HEK293 (cell line): ENCODE measurements at regions not wholly inside any gene's neighbourhood (a gene's known extent, or its start where the extent isn't known, plus 50 kb on each side); places are given as distances from the start of the nearest gene placed in this dataset.

Experiments
- CTCF ChIA-PET: fragments of 350-600 bp; formaldehyde crosslinking; extraction: SDS; loops from one replicate; lab custom pipeline; 2021; ENCODE audit warnings: antibody characterized with exemption; lab: Yijun Ruan, JAX
- POLR2A ChIA-PET: fragments of 300-600 bp; formaldehyde crosslinking; extraction: SDS; loops from one replicate; lab custom pipeline; 2020; ENCODE audit warnings: antibody characterized with exemption, inconsistent platforms; lab: Yijun Ruan, JAX
- H3K27ac ChIP-seq: fragments of 200-500 bp; sonication (Bioruptor generic); 2 replicates; pipeline ENCODE4 v1.5.1; 2014; ENCODE audit warnings: low read depth, low read length, control low read depth, inconsistent platforms; ENCODE audit errors: extremely low read depth
- H3K36me3 ChIP-seq, 2 experiments: fragments of 200-500 bp in 1 of 2; sonication (Bioruptor generic) in 1 of 2; 1 replicate in 1 of 2; 2 replicates in 1 of 2; pipeline ENCODE4 v1.5.1; 2014 to 2017; ENCODE audit warnings: inconsistent platforms in 2 of 2, low read length in 2 of 2; ENCODE audit not compliant: control insufficient read depth in 2 of 2, insufficient read depth in 1 of 2
- H3K4me1 ChIP-seq: fragments of 200-500 bp; sonication (Bioruptor generic); 2 replicates; pipeline ENCODE4 v1.5.1; 2014; ENCODE audit warnings: mild to moderate bottlenecking, low read length, inconsistent platforms; ENCODE audit not compliant: control insufficient read depth, insufficient read depth
- H3K4me3 ChIP-seq: 2 replicates; pipeline ENCODE4 v1.5.1; 2011; ENCODE audit warnings: low read depth, mild to moderate bottlenecking, control low read depth, low read length, moderate library complexity
- H3K9me3 ChIP-seq: fragments of 200-500 bp; sonication (Bioruptor generic); 2 replicates; pipeline ENCODE4 v1.5.1; 2014; ENCODE audit warnings: low read depth, low read length, inconsistent platforms; ENCODE audit not compliant: control insufficient read depth, insufficient read depth
- BCL11B ChIP-seq: fragments of 450-650 bp; formaldehyde crosslinking; IDR thresholded peaks from 2 replicates; pipeline ENCODE4 v1.5.1; 2016; ENCODE audit warnings: low read depth, missing biosample characterization, missing genetic modification characterization
- FEZF1 ChIP-seq: fragments of 450-650 bp; formaldehyde crosslinking; IDR thresholded peaks from 2 replicates; pipeline ENCODE4 v1.5.1; 2016; ENCODE audit warnings: missing biosample characterization, missing genetic modification characterization
- GLIS2 ChIP-seq: fragments of 450-650 bp; formaldehyde crosslinking; IDR thresholded peaks from 2 replicates; pipeline ENCODE4 v1.5.1; 2016; ENCODE audit warnings: missing biosample characterization, missing genetic modification characterization
- MEIS1 ChIP-seq: sonication (generic); formaldehyde crosslinking; IDR thresholded peaks from 2 replicates; pipeline ENCODE4 v1.8.1; 2022; ENCODE audit warnings: missing genetic modification reagents, mild to moderate bottlenecking, borderline replicate concordance
- OVOL3 ChIP-seq: fragments of 450-650 bp; formaldehyde crosslinking; IDR thresholded peaks from 2 replicates; pipeline ENCODE4 v1.5.1; 2016; ENCODE audit warnings: missing biosample characterization, missing genetic modification characterization
- PRDM10 ChIP-seq: fragments of 450-650 bp; formaldehyde crosslinking; IDR thresholded peaks from 2 replicates; pipeline ENCODE4 v1.5.1; 2016; ENCODE audit warnings: missing biosample characterization, missing genetic modification characterization
- SALL2 ChIP-seq: fragments of 450-650 bp; formaldehyde crosslinking; IDR thresholded peaks from 2 replicates; pipeline ENCODE4 v1.5.0; 2017; ENCODE audit warnings: missing biosample characterization, mild to moderate bottlenecking, missing genetic modification characterization, borderline replicate concordance
- ZEB2 ChIP-seq: fragments of 450-650 bp; formaldehyde crosslinking; IDR thresholded peaks from 2 replicates; pipeline ENCODE4 v1.5.1; 2016; ENCODE audit warnings: missing biosample characterization, missing genetic modification characterization
- ZNF175 ChIP-seq: fragments of 450-650 bp; formaldehyde crosslinking; IDR thresholded peaks from 2 replicates; pipeline ENCODE4 v1.5.1; 2016; ENCODE audit warnings: missing biosample characterization, missing genetic modification characterization
- ZNF202 ChIP-seq: fragments of 450-650 bp; formaldehyde crosslinking; IDR thresholded peaks from 2 replicates; pipeline ENCODE4 v1.5.1; 2016; ENCODE audit warnings: missing biosample characterization, missing genetic modification characterization, borderline replicate concordance
- ZNF266 ChIP-seq: fragments of 450-650 bp; formaldehyde crosslinking; IDR thresholded peaks from 2 replicates; pipeline ENCODE4 v1.5.1; 2016; ENCODE audit warnings: missing biosample characterization, missing genetic modification characterization, low read depth
- ZNF335 ChIP-seq: fragments of 450-650 bp; formaldehyde crosslinking; conservative IDR thresholded peaks from 2 replicates; pipeline ENCODE4 v1.5.1; 2016; ENCODE audit warnings: missing biosample characterization, missing genetic modification characterization
- ZNF354C ChIP-seq: fragments of 450-650 bp; formaldehyde crosslinking; IDR thresholded peaks from 2 replicates; pipeline ENCODE4 v1.5.1; 2016; ENCODE audit warnings: missing biosample characterization, missing genetic modification characterization, low read depth, borderline replicate concordance
- ZNF366 ChIP-seq: fragments of 450-650 bp; formaldehyde crosslinking; conservative IDR thresholded peaks from 2 replicates; pipeline ENCODE4 v1.5.1; 2016; ENCODE audit warnings: missing biosample characterization, missing genetic modification characterization
- ZNF398 ChIP-seq: fragments of 450-650 bp; formaldehyde crosslinking; IDR thresholded peaks from 2 replicates; pipeline ENCODE4 v1.5.1; 2017; ENCODE audit warnings: missing biosample characterization, missing genetic modification characterization
- ZNF510 ChIP-seq: fragments of 450-650 bp; formaldehyde crosslinking; IDR thresholded peaks from 2 replicates; pipeline ENCODE4 v1.5.1; 2018; ENCODE audit warnings: mild to moderate bottlenecking, missing genetic modification characterization, missing biosample characterization; ENCODE audit not compliant: insufficient replicate concordance
- ZNF529 ChIP-seq: fragments of 450-650 bp; formaldehyde crosslinking; IDR thresholded peaks from 2 replicates; pipeline ENCODE4 v1.5.1; 2017; ENCODE audit warnings: missing genetic modification characterization, missing biosample characterization; ENCODE audit not compliant: insufficient replicate concordance
- ZNF548 ChIP-seq: fragments of 450-650 bp; formaldehyde crosslinking; IDR thresholded peaks from 2 replicates; pipeline ENCODE4 v1.5.1; 2016; ENCODE audit warnings: missing biosample characterization, missing genetic modification characterization
- ZNF626 ChIP-seq: fragments of 450-650 bp; sonication (Bioruptor Pico); formaldehyde crosslinking; IDR thresholded peaks from 2 replicates; pipeline ENCODE4 v1.5.1; 2018; ENCODE audit warnings: missing biosample characterization, missing genetic modification characterization, inconsistent platforms
- ZNF701 ChIP-seq: fragments of 450-650 bp; formaldehyde crosslinking; IDR thresholded peaks from 2 replicates; pipeline ENCODE4 v1.5.1; 2016; ENCODE audit warnings: missing biosample characterization, missing genetic modification characterization
- ZNF704 ChIP-seq: fragments of 450-650 bp; formaldehyde crosslinking; IDR thresholded peaks from 2 replicates; pipeline ENCODE4 v1.5.1; 2016; ENCODE audit warnings: missing biosample characterization, missing genetic modification characterization
- ZSCAN4 ChIP-seq: fragments of 450-650 bp; formaldehyde crosslinking; IDR thresholded peaks from 2 replicates; pipeline ENCODE4 v1.5.1; 2017; ENCODE audit warnings: missing biosample characterization, missing genetic modification characterization

GRCh38 chr6:19067165-19067564 is 680.0 kb downstream of the RNF144B start:
- no peaks in the 10 kb centered on the region for H3K36me3 ChIP-seq
- no peaks in the 10 kb centered on the region for H3K4me1 ChIP-seq
- H3K4me3 ChIP-seq: no peak overlapping the region
- CTCF ChIA-PET: no interaction called here
- POLR2A ChIA-PET: no interaction called here
- no peaks in the 10 kb centered on the region for H3K9me3 ChIP-seq
- H3K27ac ChIP-seq: no peak overlapping the region
- TF ChIP-seq GLIS2 (no peak), ZNF510 (no peak), ZNF398 (no peak)

GRCh38 chr6:19070520-19070919 is 683.4 kb downstream of the RNF144B start:
- TF ChIP-seq ZNF366 (tag by site-specific recombination) (no peak), OVOL3 (tag by site-specific recombination) (no peak), ZNF175 (no peak), ZEB2 (no peak), ZNF202 (tag by site-specific recombination) (no peak)
- POLR2A ChIA-PET: no interaction called here
- Histone ChIP-seq H3K4me1 (no peaks in the 10 kb centered on the region), H3K36me3 (no peaks in the 10 kb centered on the region), H3K27ac (no peak overlapping the region), H3K4me3 (no peak overlapping the region), H3K9me3 (no peaks in the 10 kb centered on the region)
- CTCF ChIA-PET: no interaction called here

- ChIA-PET CTCF (interaction anchor here (0.6 kb wide), 1 partner anchor 404 kb away, joined by 3 read pairs; no protein-coding TSS in a partner anchor), POLR2A (interaction anchor here (1.8 kb wide), 1 partner anchor 753 kb away, joined by 4 read pairs; the partner anchor contains the start of gene ID4)
- no peaks in the 10 kb centered on the region for H3K9me3 ChIP-seq
- no peak overlapping the region for H3K4me3 ChIP-seq
- no peak overlapping the region for H3K27ac ChIP-seq
- H3K4me1 ChIP-seq: no peaks in the 10 kb centered on the region; the same call in 1 of the 2 replicates
- no peaks in the 10 kb centered on the region for H3K36me3 ChIP-seq
- TF ChIP-seq PRDM10 (tag by site-specific recombination) (no peak), FEZF1 (tag by site-specific recombination) (no peak), ZNF354C (tag by site-specific recombination) (no peak), ZNF266 (tag by site-specific recombination) (no peak), ZNF701 (tag by site-specific recombination) (no peak), MEIS1 (no peak), SALL2 (tag by site-specific recombination) (no peak), BCL11B (no peak), ZSCAN4 (tag by site-specific recombination) (no peak), ZNF335 (tag by site-specific recombination) (no peak), ZNF704 (no peak), ZNF529 (tag by site-specific recombination) (no peak), ZNF626 (tag by site-specific recombination) (no peak), ZNF548 (tag by site-specific recombination) (no peak)
Observed at GRCh38 chr6:19083801-19084200, 696.7 kb downstream of the RNF144B start.
